GM19328 (cell line): ENCODE measurements at regions not wholly inside any gene's neighbourhood (a gene's known extent, or its start where the extent isn't known, plus 50 kb on each side); places are given as distances from the start of the nearest gene placed in this dataset.

ENCODE experiments used
- ATAC-seq: cut with Tn5 transposase; IDR thresholded peaks from one replicate; pipeline ENCODE4 v1.9.1; 2021; ENCODE audit warnings: mild to moderate bottlenecking, moderate library complexity; ENCODE audit not compliant: unreplicated experiment

GRCh38 chr12:92650228-92650822 lies 52.5 kb upstream of the PLEKHG7 start:
- ATAC-seq: no peak

- peak; percentile 73 for ATAC-seq
Observed at GRCh38 chr12:92649511-92650227, 53.1 kb upstream of the PLEKHG7 start.

DNA sequence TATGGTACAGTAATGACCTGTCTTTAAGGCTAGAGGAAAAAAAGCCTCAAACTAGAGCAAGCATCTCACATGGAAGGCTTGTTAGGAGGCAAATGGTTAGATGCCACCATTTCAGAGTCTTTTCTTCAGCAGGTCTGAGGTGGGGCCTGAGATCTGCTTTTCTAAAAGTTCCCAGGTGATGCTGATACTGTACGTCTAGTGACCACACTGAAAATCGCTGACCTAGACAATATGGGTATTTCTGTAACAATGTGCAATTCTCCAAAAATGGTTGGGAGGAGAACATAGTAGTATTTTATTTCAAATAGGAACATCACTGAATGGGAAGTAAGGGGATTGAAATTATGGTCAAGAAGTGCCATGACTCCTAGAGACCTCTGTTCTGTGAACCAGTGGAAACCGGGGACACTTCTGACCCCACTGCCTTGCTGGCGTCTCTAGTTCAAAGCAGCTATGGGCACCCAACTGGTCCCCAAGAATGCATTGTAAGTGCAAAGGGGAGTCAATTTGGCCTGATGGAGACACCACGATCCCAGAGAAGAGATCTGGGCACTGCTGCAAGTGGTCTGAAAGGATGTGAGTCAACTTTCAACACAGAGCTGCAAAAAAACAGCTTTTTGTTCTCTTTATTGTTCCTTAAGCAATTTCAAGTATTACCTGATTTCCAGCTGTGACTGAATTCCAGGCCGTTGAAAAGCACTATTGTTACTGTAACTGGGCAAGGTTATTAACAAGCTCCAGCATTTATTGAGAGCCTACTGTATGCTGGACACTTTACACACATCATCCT lies 54.4 kb upstream of the PLEKHG7 start:
- no peak for ATAC-seq

- ATAC-seq: no peak
Observed at GRCh38 chr12:92641291-92641690, 61.5 kb upstream of the PLEKHG7 start.

DNA sequence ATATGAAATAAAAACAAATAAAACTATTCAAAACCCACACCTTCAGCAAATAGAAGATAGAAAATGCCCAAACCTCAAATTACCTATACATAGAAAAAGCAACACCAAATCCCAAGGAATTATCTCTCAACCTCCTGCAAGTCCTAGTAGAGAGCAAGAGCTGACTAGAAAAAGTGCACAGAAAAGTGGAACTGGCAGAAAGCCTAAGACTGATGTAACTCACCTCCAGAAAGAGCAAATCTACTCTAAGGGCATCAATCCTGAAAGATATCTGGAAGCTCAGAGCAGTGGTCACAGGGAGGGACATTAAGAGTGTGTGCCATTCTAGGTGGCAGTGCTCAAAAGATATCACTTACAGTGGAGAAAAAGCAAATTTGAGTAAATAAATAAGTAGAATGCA lies 62.1 kb upstream of the PLEKHG7 start:
- no peak for ATAC-seq

DNA sequence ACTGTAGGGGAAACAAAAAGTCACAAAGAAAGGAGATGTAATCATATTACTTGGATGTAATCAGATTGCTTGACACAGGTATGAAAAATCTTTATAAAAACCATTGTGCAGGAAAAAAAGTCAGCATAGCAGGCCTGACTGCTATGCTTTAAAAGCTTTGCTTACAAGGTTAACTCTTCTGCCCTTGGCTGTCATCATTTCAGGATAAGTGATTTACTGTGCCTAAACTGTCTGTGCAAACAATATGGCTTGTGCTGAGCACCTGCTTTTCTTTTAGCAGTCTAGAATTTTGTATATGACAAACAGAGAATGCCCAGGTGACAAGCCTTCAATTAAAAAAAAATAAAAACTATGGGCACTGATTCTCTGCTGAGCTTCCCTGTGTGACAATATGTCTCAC lies 63.8 kb upstream of the PLEKHG7 start:
- no peak for ATAC-seq

GRCh38 chr12:92634730-92635129 lies 68.1 kb upstream of the PLEKHG7 start:
- ATAC-seq: no peak

DNA sequence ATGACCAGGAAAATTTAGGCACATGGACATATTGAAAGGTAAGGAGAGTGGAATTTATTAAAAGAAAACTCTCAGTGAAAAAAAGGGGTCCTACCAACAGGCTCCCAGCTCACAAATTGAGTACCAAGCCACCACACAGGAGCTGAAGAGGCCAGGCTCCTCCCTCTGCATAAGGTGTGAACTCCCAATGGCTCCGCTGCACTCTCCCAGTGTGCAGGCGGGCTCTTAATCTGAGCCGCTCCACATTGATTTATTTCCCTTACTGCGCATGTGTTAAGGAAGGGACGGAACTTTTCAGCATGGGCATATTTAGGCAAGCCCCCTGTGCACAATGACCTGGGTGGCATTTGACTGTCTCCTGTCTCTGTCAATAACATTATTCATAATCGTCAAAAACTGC lies 68.6 kb upstream of the PLEKHG7 start:
- ATAC-seq: no peak

DNA sequence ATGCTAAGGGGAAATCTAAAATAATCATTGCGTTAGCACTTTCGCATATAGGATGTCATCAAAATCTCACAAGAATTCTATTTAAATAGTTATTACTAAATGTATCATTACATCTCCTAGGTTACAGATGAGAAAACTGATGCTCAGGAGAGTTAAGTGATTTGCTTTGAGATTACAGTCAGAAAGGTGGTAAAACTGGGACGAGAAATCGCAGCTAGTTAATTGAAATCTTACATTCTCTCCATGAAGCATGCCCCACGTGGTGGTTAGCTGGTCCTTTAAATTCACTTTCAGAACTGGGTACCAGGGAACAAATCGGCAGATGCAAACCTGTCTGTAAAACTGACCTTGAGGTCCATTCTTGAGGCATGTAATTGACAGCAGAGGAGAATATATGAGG lies 71.8 kb upstream of the PLEKHG7 start:
- no peak for ATAC-seq

DNA sequence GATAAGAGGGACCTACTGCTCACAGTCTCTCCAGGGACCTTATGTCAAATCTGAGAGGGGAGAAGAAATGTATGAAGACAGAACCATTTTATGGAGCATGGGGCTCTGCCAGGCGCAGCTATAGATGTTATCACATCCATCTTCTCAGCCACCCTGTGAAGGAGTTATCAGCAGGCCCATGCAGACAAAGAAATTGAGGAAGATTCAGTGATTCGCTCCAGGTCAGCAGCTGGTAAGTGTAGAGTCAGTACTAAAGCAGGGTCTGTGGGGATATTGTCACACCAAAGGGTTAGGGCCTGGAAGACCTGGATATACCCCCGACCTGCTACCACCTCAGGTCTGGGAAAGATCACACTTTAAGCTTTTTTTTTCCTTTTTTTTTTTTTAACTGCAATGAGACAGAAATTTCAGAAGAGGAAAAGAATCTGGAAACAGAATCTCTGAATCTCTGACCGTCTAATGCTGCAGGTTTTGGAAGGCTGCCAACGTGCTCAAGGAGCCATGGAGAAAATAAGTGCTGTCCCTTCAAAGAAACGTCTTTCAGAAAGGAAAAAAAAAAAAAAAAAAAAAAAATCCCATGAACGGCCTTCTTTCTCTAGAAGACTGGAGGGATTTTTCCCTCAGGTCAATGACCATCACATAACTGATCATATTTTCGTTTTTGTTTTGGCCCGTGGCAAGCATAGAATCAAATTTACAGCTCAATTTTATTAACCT lies 73.3 kb upstream of the PLEKHG7 start:
- no peak for ATAC-seq

- no peak for ATAC-seq
Observed at GRCh38 chr12:92628476-92628875, 74.3 kb upstream of the PLEKHG7 start.

DNA sequence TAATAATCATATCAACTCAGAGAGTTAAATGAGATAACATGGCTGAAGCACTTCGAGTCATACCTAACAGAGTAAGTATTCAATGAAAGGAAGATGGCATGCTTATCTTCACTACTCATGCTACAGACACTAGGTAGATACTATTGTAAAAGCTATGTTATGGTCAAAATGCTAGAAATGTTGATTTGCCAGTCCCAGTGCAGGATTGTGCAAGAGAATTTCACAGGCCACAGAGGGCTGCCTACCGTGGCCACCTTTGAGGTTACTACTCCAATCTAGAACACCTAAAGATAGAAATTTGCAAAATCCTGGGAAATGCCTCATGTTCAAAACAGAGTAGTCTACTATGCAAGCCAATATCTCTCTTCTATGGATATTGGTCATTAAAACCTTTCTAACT lies 75.3 kb upstream of the PLEKHG7 start:
- ATAC-seq: no peak

DNA sequence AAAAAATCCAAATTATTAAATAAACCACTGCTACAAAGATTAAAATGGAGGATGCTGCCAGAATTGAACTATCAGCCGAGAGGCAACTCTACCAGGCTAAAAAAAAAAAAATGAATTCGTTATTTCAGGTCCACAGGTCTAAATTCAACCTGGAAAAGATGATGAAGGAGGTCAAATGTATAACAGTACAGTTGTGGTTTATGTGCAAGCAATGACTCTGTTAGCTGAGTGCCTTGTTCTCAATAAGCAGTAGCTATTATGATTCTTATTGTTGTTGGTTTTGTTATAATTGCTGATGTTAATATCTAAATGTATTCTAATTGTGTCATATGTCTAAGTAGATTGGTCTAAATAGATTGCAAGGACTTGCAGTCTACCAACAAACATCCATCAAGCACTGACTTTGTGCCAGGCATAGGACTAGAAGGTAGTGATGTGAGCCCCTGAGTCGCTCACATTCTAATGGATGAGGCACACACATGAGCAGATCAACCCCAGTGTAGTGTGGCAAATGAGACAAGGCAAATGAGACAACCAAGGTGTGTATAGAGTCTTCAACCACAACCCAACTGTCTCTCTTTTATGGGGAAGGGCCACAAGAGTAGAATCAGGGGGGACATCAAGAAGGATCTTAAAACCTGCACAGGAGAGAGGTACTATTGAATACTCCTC lies 77.0 kb upstream of the PLEKHG7 start:
- no peak for ATAC-seq

DNA sequence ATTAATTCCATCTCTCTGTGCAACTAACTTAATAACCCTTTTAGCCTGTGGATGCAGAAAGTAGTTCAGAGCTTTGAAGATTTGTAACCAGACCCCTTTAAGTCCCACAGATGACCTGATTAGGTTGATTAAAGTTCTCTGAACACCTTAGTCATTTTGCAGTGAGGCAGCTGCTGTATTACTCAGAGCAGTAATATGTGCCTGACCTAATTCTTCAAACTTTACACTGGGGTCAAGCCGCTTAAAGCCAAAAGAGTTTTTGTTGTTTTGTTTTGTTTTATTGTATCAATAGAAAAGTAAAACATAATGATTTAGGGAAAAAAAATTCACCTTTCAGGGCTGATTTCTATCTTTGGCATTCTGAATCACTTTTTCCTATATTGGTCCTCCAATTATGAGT lies 78.6 kb upstream of the PLEKHG7 start:
- no peak for ATAC-seq

- ATAC-seq: no peak
Observed at GRCh38 chr12:92623386-92623785, 79.4 kb upstream of the PLEKHG7 start.

- no peak for ATAC-seq
Observed at GRCh38 chr12:92621833-92622232, 81.0 kb upstream of the PLEKHG7 start.

GRCh38 chr12:92621312-92621711 lies 81.5 kb upstream of the PLEKHG7 start:
- ATAC-seq: no peak

DNA sequence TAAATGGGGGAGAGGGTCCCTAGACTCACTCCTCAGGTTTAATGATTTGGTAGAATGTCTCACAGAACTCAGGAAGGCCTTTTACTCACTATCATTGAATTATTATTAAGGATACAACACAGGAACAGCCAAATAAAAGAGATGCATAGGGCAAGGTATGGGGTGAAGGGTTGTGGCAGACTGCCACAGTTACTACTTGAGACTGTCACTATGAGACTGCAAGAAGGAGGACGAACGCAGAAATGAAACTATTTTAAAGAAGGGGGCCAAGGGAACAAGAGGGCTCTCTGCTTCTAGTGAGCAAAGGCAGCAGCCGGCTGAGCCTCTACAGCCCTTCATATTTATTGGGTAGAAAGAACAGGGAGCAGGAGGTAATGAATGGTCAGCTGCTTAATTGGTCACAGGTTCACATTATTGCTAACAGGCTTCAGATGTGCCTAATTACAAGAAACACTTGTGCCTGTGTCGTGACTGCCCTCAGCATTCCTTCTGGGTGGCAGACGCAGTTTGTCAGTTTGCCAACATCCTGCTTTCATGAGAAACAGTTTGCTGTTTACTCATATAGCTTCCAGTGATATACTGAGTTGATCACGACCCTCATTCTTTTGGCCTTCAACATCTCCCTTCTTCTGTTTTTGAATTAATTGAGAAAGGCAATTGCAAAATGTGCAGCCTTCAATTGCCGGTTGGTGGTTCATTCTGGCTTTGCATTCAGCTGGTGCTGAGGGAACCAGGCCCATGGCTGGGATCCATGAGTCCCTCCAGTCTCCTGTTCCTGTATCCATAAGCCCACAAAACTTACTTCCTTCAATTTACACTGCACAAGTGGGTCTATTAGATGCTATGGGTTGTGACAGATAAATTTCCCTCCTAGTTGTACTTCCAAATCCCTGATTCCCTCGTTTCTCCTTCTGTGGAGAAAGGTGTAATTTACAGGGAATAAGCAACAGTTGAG lies 82.8 kb upstream of the PLEKHG7 start:
- ATAC-seq: no peak

- no peak for ATAC-seq
Observed at GRCh38 chr12:92619026-92619425, 83.8 kb upstream of the PLEKHG7 start.

- no peak for ATAC-seq
Observed at GRCh38 chr12:92615703-92616102, 87.1 kb upstream of the PLEKHG7 start.
